OCI-LY3 (cell line): ENCODE measurements at regions not wholly inside any gene's neighbourhood (a gene's known extent, or its start where the extent isn't known, plus 50 kb on each side); places are given as distances from the start of the nearest gene placed in this dataset.

Experiments
- EZH2phosphoT487 ChIP-seq: fragments of 200-600 bp; shearing (Covaris generic); IDR thresholded peaks from 2 replicates; pipeline ENCODE4 v1.6.1; 2018; ENCODE audit warnings: antibody characterized with exemption, mixed run types, low read depth
- TF ChIP-seq, protein P1 (sequence below): fragments of 200-600, 300-600 bp; sonication (generic); IDR thresholded peaks from 2 replicates; pipeline ENCODE4 v1.5.1; 2014; ENCODE audit warnings: antibody characterized with exemption, low read length, low read depth

DNA sequence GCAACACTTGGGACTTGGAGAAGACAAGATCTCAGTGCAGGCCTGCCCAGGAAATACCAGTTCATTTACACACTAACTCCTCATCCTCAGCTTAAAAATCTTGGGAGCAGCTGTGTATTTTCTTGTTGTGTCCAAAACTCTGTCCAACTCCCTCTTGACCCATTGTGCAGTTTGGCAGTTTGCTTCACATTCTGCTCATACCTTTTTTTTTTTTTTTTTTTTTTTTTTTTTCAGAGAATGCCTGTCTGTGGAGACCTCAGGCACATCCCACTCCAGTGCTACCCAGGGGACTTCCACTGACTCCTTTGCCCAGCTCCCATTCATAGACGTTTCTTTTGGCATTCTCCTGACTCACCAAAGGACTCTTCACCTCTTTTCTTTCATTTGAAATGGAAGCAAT is 265.8 kb upstream of the TCF21 start:
- TF ChIP-seq, protein P1, sequence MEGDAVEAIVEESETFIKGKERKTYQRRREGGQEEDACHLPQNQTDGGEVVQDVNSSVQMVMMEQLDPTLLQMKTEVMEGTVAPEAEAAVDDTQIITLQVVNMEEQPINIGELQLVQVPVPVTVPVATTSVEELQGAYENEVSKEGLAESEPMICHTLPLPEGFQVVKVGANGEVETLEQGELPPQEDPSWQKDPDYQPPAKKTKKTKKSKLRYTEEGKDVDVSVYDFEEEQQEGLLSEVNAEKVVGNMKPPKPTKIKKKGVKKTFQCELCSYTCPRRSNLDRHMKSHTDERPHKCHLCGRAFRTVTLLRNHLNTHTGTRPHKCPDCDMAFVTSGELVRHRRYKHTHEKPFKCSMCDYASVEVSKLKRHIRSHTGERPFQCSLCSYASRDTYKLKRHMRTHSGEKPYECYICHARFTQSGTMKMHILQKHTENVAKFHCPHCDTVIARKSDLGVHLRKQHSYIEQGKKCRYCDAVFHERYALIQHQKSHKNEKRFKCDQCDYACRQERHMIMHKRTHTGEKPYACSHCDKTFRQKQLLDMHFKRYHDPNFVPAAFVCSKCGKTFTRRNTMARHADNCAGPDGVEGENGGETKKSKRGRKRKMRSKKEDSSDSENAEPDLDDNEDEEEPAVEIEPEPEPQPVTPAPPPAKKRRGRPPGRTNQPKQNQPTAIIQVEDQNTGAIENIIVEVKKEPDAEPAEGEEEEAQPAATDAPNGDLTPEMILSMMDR = no peak
- TF ChIP-seq EZH2phosphoT487 = no peak
